ENCODE measurements at regions not wholly inside any gene's neighbourhood (a gene's known extent, or its start where the extent isn't known, plus 50 kb on each side); places are given as distances from the start of the nearest gene placed in this dataset.

- Histone ChIP-seq H3K4me1 (no peaks in the 10 kb centered on the region), H3K36me3 (ENCODE audit: low read depth, missing control alignments) (no peaks in the 10 kb centered on the region), H3K4me3 (no peak overlapping the region), H3K9me3 (no peaks in the 10 kb centered on the region), H3K27me3 (no peaks in the 10 kb centered on the region), H3K27ac (no peak overlapping the region)
- WGBS, 2 donors, result 86 to 94% methylated on average over 3 of the region's 3 CpGs
- DNase-seq, result no peak
- intact Hi-C loops (cut with DNase I; ENCODE audit: low total_unique reads), result no loop called here
- no peak for TF ChIP-seq CTCF (IDR thresholded peaks at IDR 0.05)
- no peak for TF ChIP-seq POLR2A (IDR thresholded peaks at IDR 0.05)
These were observed 100.0 kb upstream of the ARHGAP5 start for GRCh38 chr14:31977001-31977556.

GRCh38 chr14:31978423-31978822, 98.7 kb upstream of the ARHGAP5 start:
- 64 to 65% methylated on average over 3 of the region's 3 CpGs for WGBS, 2 donors
- H3K4me3 ChIP-seq, result no peak overlapping the region
- no peak for DNase-seq
- no peaks in the 10 kb centered on the region for H3K4me1 ChIP-seq
- H3K27ac ChIP-seq, result no peak overlapping the region
- H3K36me3 ChIP-seq (ENCODE audit: low read depth, missing control alignments), result no peaks in the 10 kb centered on the region
- no peaks in the 10 kb centered on the region for H3K9me3 ChIP-seq
- TF ChIP-seq CTCF (IDR thresholded peaks at IDR 0.05) (no peak), POLR2A (IDR thresholded peaks at IDR 0.05) (no peak)
- intact Hi-C loops (cut with DNase I; ENCODE audit: low total_unique reads), result no loop called here
- no peaks in the 10 kb centered on the region for H3K27me3 ChIP-seq

GRCh38 chr14:31982642-31983041, 94.5 kb upstream of the ARHGAP5 start:
- no peak for DNase-seq
- no peak overlapping the region for H3K27ac ChIP-seq
- H3K36me3 ChIP-seq (ENCODE audit: low read depth, missing control alignments), result no peaks in the 10 kb centered on the region
- H3K4me1 ChIP-seq, result no peaks in the 10 kb centered on the region
- intact Hi-C loops (cut with DNase I; ENCODE audit: low total_unique reads), result no loop called here
- TF ChIP-seq CTCF (IDR thresholded peaks at IDR 0.05), result no peak
- TF ChIP-seq POLR2A (IDR thresholded peaks at IDR 0.05), result no peak
- WGBS, 2 donors, result 83 to 89% methylated on average over 1 of the region's 1 CpG
- H3K4me3 ChIP-seq, result no peak overlapping the region
- H3K9me3 ChIP-seq, result no peaks in the 10 kb centered on the region
- no peaks in the 10 kb centered on the region for H3K27me3 ChIP-seq

- Histone ChIP-seq H3K36me3 (ENCODE audit: low read depth, missing control alignments) (no peaks in the 10 kb centered on the region), H3K4me3 (no peak overlapping the region), H3K9me3 (no peaks in the 10 kb centered on the region), H3K4me1 (no peaks in the 10 kb centered on the region), H3K27me3 (no peaks in the 10 kb centered on the region), H3K27ac (no peak overlapping the region)
- DNase-seq, result no peak
- intact Hi-C loops (cut with DNase I; ENCODE audit: low total_unique reads), result no loop called here
- no peak for TF ChIP-seq CTCF (IDR thresholded peaks at IDR 0.05)
- TF ChIP-seq POLR2A (IDR thresholded peaks at IDR 0.05), result no peak
These were observed 90.7 kb upstream of the ARHGAP5 start for GRCh38 chr14:31986405-31986804.

- H3K27me3 ChIP-seq, result no peaks in the 10 kb centered on the region
- WGBS, 2 donors, result 84 to 92% methylated on average over 1 of the region's 1 CpG
- intact Hi-C loops (cut with DNase I; ENCODE audit: low total_unique reads), result no loop called here
- no peaks in the 10 kb centered on the region for H3K4me1 ChIP-seq
- H3K9me3 ChIP-seq, result no peaks in the 10 kb centered on the region
- TF ChIP-seq POLR2A (IDR thresholded peaks at IDR 0.05) (no peak), CTCF (IDR thresholded peaks at IDR 0.05) (no peak)
- no peak for DNase-seq
- H3K36me3 ChIP-seq (ENCODE audit: low read depth, missing control alignments), result no peaks in the 10 kb centered on the region
- no peak overlapping the region for H3K4me3 ChIP-seq
- no peak overlapping the region for H3K27ac ChIP-seq
These were observed 89.4 kb upstream of the ARHGAP5 start for GRCh38 chr14:31987721-31988120.
